Osteocyte (in vitro differentiated cells): ENCODE measurements at regions not wholly inside any gene's neighbourhood (a gene's known extent, or its start where the extent isn't known, plus 50 kb on each side); places are given as distances from the start of the nearest gene placed in this dataset.

Experiments used
- DNase-seq: peaks from one replicate; pipeline ENCODE4 v3.0.0; 2021; ENCODE audit warnings: mixed read lengths; ENCODE audit not compliant: unreplicated experiment; ENCODE audit errors: extremely low spot score
- H3K27ac Mint-ChIP-seq: one replicate; pipeline ENCODE4 v1.8.0; 2021; ENCODE audit warnings: mild to moderate bottlenecking, mixed read lengths; ENCODE audit not compliant: unreplicated experiment
- H3K27me3 Mint-ChIP-seq: one replicate; pipeline ENCODE4 v1.8.0; 2021; ENCODE audit warnings: mixed read lengths; ENCODE audit not compliant: unreplicated experiment
- H3K36me3 Mint-ChIP-seq: one replicate; pipeline ENCODE4 v1.8.0; 2021; ENCODE audit warnings: mixed read lengths; ENCODE audit not compliant: unreplicated experiment
- H3K4me1 Mint-ChIP-seq: one replicate; pipeline ENCODE4 v1.8.0; 2021; ENCODE audit warnings: mixed read lengths; ENCODE audit not compliant: unreplicated experiment
- H3K4me3 Mint-ChIP-seq: one replicate; pipeline ENCODE4 v1.8.0; 2021; ENCODE audit warnings: mild to moderate bottlenecking, moderate library complexity, mixed read lengths; ENCODE audit not compliant: unreplicated experiment
- H3K9me3 Mint-ChIP-seq: one replicate; pipeline ENCODE4 v1.8.0; 2021; ENCODE audit warnings: mixed read lengths; ENCODE audit not compliant: unreplicated experiment
- CTCF ChIP-seq: fragments of 200-600 bp; sonication (generic); IDR thresholded peaks from 2 replicates; pipeline ENCODE4 v1.5.0; 2021; ENCODE audit warnings: antibody characterized with exemption, mild to moderate bottlenecking, moderate library complexity

DNA sequence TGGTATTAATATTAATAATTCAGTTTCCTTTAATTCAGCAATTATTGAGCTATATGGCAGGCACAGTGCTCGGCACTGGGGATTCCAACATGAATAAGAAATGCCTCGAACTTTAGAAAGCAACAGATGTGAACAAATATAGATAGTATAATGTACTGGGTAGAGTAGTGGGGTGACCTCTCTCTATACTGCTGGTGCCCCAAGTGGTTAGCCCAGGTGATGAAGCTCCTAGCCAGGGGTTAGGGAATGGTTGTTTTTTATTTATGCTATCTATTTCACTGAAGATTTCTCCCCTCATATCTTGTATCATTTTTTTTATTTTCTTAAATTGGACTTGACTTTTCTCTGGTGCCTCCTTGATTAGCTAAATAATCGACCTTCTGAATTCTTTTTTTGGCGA, 62.1 kb downstream of the BHLHE40 start:
- H3K9me3 Mint-ChIP-seq, result no peaks in the 10 kb centered on the region

GRCh38 chr3:5045961-5046360, 66.7 kb downstream of the BHLHE40 start:
- Mint-ChIP-seq H3K4me3 (no peak overlapping the region), H3K27ac (no peak overlapping the region), H3K36me3 (no peaks in the 10 kb centered on the region), H3K27me3 (no peaks in the 10 kb centered on the region), H3K4me1 (no peaks in the 10 kb centered on the region), H3K9me3 (peaks cover 4% of the 10 kb centered on the region)
- no peak for DNase-seq
- TF ChIP-seq CTCF, result no peak

More for the DNA sequence above, 62.1 kb downstream of the BHLHE40 start:
- no peak for DNase-seq
- Mint-ChIP-seq H3K36me3 (no peaks in the 10 kb centered on the region), H3K4me1 (no peaks in the 10 kb centered on the region), H3K27me3 (no peaks in the 10 kb centered on the region), H3K27ac (no peak overlapping the region), H3K4me3 (no peak overlapping the region)
- TF ChIP-seq CTCF, result no peak

DNA sequence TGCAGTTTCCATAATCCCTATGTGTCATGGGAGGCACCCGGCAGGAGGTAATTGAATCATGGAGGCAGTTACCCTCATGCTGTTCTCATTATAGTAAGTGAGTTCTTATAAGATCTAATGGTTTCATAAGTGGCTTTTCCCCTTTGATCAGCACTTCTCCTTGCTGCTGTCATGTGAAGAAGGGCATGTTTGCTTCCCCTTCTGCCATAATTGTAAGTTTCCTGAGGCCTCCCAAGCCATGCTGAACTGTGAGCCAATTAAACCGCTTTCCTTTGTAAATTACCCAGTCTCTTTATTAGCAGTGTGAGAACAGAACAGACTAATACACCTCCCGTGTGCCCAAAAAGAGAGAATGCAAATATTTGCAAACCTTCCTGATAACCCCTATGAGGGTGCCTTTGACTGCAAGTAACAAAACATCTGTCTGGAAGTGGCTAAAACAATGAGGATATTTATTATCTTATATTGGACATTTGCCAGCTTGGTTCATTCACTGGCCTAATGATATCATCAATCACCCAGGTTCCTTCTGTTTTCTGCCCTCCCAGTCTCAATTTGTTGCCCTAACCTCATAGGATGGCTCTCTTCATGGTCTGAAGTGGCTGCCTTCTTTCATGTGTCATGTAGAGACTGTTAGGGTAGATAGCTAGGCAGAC, 68.7 kb downstream of the BHLHE40 start:
- H3K27me3 Mint-ChIP-seq, result no peaks in the 10 kb centered on the region
- H3K36me3 Mint-ChIP-seq, result no peaks in the 10 kb centered on the region
- H3K4me3 Mint-ChIP-seq, result no peak overlapping the region
- no peak overlapping the region for H3K27ac Mint-ChIP-seq
- DNase-seq, result no peak
- no peak for TF ChIP-seq CTCF
- peaks cover 4% of the 10 kb centered on the region for H3K9me3 Mint-ChIP-seq
- peaks cover 3% of the 10 kb centered on the region for H3K4me1 Mint-ChIP-seq

DNA sequence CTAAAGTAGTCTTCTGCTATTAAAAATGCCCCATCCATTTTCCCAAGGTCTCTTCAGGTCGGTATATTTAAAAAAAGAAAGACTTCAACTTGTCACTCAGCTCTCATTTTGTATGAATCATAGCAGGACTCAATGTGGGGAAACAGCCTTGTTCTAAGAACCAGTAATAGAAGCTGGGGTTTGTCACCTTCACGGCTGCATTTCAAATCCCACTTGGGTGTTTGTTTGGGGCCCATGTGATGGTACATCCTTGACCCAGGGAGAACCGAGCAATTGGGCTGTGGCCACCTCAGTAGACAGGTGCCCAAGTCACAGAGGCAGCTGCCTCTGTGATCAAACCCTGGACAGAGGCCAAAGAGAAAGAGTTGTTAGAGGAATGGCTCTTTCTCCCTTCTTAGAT, 70.3 kb upstream of the ARL8B start:
- Mint-ChIP-seq H3K4me3 (no peak overlapping the region), H3K4me1 (peaks cover 10% of the 10 kb centered on the region), H3K36me3 (no peaks in the 10 kb centered on the region), H3K9me3 (peaks cover 4% of the 10 kb centered on the region), H3K27me3 (peaks cover 3% of the 10 kb centered on the region), H3K27ac (no peak overlapping the region)
- no peak for DNase-seq
- TF ChIP-seq CTCF, result no peak

DNA sequence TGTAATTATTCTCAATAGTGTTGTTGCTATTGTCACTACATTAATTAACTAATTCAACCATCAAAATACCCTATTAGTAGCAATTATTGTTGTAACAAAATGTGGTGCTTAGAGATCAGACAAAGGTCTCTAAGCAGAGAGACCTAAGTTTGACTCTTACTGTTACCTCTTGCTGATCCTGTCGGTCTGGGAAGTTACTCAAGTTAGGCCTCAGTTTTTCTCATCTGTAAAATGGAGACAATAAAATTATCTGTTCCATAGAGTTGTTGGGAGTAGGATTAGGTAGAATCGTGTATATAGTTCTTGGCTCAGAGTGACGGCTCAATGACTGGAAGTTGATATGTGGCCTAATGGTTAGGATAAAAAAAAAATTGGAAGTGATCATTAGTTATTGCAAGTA, 69.8 kb upstream of the ARL8B start:
- no peak overlapping the region for H3K27ac Mint-ChIP-seq
- no peak for TF ChIP-seq CTCF
- H3K9me3 Mint-ChIP-seq, result peaks cover 4% of the 10 kb centered on the region
- H3K4me3 Mint-ChIP-seq, result no peak overlapping the region
- peaks cover 10% of the 10 kb centered on the region for H3K4me1 Mint-ChIP-seq
- peaks cover 3% of the 10 kb centered on the region for H3K27me3 Mint-ChIP-seq
- H3K36me3 Mint-ChIP-seq, result no peaks in the 10 kb centered on the region
- no peak for DNase-seq
